Activated CD4-positive, alpha-beta T cell treated with anti-CD3 and anti-CD28 coated beads, Interleukin-2, Interleukin-6, amounts not matched to agents 100 ng/mL and 50 ng/mL, durations not matched to agents 16 hours and 8 hours (primary cell): ENCODE measurements at regions not wholly inside any gene's neighbourhood (a gene's known extent, or its start where the extent isn't known, plus 50 kb on each side); places are given as distances from the start of the nearest gene placed in this dataset.
A peak's percentile ranks its signal among the peaks of the same experiment; 100 is the strongest.

Experiments used
- DNase-seq: peaks from one replicate; pipeline ENCODE4 v3.0.0-alpha.2; 2020

GRCh38 chr16:9256196-9256595 is 164.8 kb downstream of the HAPSTR1 start:
- DNase-seq: peak; percentile 60

- DNase-seq: no peak
Measured at GRCh38 chr16:9257843-9258242, 166.4 kb downstream of the HAPSTR1 start.

DNA sequence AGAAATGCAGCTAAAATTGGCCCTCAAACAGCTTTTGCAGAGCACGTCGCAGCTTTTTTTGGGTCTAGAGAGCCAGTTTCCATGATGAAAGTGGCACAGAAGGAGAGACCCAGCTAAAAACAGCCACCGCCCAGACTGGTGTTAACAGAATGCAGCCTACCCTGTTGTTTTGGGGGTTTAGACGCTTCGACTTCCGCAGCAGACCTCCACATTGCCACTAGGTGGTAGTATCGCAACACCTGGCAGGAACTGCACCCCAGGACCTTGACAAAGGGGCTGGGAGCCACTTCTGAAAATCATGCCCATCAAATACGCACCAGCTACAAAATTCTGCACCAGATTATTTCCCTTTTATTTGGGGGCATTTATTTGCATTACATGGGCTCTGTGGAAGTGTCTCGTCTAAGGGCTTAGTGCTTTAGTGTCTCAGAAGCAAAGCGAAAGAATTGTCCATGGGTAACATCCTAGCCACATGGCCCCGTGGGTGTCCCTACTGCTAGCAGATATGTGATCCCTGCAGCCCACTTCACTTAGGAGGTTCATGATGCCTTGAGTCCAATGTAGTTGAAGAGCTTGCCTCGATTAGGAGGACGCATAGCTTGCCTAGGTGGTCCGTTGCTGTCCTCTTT is 167.1 kb downstream of the HAPSTR1 start:
- DNase-seq: peak; percentile 52

- DNase-seq: no peak
Measured at GRCh38 chr16:9259914-9260608, 168.6 kb downstream of the HAPSTR1 start.

GRCh38 chr16:9260666-9261065 is 169.2 kb downstream of the HAPSTR1 start:
- DNase-seq: no peak

- DNase-seq: no peak
Measured at GRCh38 chr16:9261376-9261775, 169.9 kb downstream of the HAPSTR1 start.

GRCh38 chr16:9262941-9263715 is 171.7 kb downstream of the HAPSTR1 start:
- DNase-seq: no peak

- no peak for DNase-seq
Measured at GRCh38 chr16:9264067-9264466, 172.6 kb downstream of the HAPSTR1 start.

GRCh38 chr16:9268446-9268845 is 177.0 kb downstream of the HAPSTR1 start:
- no peak for DNase-seq

DNA sequence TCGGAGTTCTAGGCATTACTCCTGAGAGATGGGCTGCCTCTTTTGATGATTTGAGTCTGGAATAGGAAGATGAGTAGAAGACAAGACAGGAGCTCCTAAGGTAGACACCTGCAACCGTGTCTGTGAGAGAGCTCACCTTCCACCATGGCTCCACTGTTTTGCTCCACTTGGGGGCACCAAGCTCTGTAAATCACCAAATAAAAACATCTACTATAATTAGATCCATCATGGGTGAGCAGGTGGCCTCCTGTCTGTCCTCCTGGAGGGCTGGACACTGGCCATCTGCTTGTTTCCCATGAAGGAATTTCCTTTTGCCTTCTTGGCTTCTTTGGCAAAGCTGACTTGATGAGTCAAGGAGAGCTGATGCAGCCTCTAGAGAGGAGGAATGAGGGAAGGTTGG is 179.0 kb downstream of the HAPSTR1 start:
- no peak for DNase-seq

- DNase-seq: no peak
Measured at GRCh38 chr16:9270941-9271340, 179.5 kb downstream of the HAPSTR1 start.

DNA sequence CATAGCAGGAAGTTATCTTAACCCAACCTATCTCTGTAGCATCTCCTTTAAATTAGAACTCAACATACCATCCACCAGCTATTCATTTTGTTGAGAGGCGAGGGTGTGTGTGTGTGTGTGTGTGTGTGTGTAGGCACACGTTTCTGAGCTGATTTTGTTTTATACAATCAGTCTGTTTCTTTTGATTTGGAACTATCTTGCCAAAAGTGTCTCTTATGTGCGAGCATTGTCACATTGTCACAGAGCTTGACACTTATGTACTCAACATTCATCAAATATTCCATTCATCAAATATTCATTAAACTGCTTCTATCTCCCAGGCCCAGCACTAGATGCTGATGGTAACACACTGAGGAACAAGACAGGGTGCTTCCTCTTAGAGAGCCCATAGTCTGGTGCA is 180.4 kb downstream of the HAPSTR1 start:
- DNase-seq: no peak

- DNase-seq: no peak
Measured at GRCh38 chr16:9275377-9275776, 183.9 kb downstream of the HAPSTR1 start.

DNA sequence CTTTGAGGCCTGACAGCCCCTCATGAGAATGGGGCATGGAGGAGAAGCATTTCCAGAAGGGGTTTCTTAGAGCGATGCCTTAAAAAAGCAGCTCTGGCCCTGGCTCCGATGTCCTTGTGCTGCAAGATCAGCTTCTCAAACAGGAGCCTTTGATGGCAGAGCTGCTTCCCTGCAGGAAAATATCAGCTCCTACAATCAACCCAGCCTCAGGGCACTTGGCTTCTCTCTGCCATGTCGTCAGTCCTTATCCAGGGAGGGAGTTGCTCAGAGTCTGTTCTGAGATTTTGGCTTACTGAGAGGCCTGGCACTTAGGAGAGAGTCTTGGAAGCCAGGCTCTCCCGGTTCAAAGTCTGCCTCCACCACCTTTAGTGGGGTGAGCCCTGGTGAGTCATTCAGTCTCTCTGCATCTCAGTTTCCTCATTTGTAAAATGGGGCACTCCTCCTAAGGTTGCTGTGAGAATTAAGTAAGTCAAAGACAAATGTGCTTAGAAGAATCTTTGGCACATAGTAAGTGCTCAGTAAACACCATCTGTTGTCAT is 184.4 kb downstream of the HAPSTR1 start:
- no peak for DNase-seq

DNA sequence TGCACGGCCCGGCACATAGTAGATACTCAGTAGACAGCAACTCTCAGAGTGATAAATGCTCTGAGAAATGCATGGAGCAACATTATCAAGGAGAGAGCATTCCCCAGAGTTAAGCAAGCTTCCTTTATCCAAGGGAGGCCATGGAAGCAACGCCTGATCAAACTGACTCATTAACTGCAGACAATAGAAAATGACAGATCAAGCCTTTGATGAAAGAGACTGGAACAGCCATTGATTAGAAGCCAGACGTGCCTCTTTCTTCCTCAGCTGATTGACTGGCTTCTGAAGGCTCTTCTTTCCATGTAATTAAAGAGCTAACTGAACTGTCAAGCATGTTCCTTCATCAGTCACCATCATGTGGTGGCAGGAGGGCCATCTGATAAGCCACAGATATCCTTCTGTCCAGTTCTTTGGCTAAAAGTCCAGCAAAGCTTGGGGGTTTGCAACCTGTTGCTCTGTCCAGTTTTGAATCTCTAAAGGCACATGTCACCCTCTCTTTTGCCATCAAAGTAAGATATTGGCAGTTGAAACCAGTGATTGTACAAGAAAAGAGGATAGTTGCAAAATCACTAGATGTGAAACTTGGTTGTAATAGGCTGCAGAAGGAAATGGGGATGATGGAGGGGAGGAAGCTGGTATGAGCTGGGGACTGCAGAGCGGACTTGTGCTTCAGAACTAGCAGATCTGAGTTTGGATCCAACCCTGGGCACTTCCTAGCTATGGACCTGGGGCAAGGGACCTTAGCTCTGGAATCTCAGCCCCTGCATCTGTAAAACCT is 188.0 kb downstream of the HAPSTR1 start:
- no peak for DNase-seq

- DNase-seq: no peak
Measured at GRCh38 chr16:9280069-9280466, 188.6 kb downstream of the HAPSTR1 start.

GRCh38 chr16:9286930-9287329 is 195.5 kb downstream of the HAPSTR1 start:
- no peak for DNase-seq

DNA sequence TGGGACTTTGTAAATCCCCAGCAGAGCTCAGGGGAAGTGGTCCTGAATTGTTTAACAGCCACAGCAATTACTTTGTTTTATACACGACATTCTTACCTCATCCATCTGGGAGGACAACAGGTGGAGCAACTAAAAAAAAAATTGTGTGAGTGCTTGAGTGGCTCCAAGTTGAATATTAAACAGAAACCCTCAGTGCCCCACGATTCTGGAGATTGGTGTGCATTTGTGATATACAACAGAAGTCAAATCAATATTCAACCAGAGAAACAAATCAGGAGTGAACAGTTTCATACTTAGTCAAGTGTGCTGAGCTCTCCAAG is 204.8 kb downstream of the HAPSTR1 start:
- no peak for DNase-seq

GRCh38 chr16:9297437-9298113 is 206.1 kb downstream of the HAPSTR1 start:
- peak; percentile 10 for DNase-seq

- no peak for DNase-seq
Measured at GRCh38 chr16:9300252-9300651, 208.8 kb downstream of the HAPSTR1 start.

- no peak for DNase-seq
Measured at GRCh38 chr16:9302072-9302471, 210.6 kb downstream of the HAPSTR1 start.

GRCh38 chr16:9306753-9307152 is 215.3 kb downstream of the HAPSTR1 start:
- DNase-seq: no peak

DNA sequence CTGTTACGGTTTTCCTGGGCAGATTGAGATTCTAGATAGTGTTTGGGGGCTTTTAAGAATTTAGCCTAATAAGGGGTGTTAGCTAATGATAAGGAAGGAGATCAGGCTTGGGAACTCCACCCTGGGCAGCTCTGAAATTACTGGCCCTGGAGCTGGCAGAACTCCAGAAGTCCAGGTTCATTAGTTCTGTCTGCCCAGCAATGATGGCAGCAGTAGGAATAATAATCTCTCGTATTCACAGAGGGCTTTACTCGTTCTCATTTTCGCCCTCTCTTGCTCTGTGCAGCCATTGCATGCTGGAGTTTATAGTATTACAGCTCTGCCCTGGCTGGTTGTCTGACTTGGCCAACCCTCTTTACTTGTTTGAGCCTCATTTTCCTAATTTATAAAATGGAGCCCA is 216.0 kb downstream of the HAPSTR1 start:
- no peak for DNase-seq
